ENCODE measurements at regions not wholly inside any gene's neighbourhood (a gene's known extent, or its start where the extent isn't known, plus 50 kb on each side); places are given as distances from the start of the nearest gene placed in this dataset.

- no peaks in the 10 kb centered on the region for H3K36me3 ChIP-seq (ENCODE audit: control insufficient read depth in 3 of 3, insufficient read depth in 2 of 3, low read depth in 1 of 3, low read length in 3 of 3)
- no peaks in the 10 kb centered on the region for H3K4me1 ChIP-seq (ENCODE audit: control insufficient read depth in 3 of 3, insufficient read depth in 2 of 3, low read depth in 1 of 3, low read length in 2 of 3)
- whole genome bisulfite sequencing, 3 donors = 82 to 90% (median 85%) methylated on average over 9 of the region's 9 CpGs
- H3K4me3 ChIP-seq (ENCODE audit: low read depth in 1 of 3, low read length in 3 of 3) = no peak overlapping the region
- no peak overlapping the region for H3K27ac ChIP-seq (ENCODE audit: low read depth in 1 of 3, low read length in 2 of 3)
- no peaks in the 10 kb centered on the region for H3K9me3 ChIP-seq (ENCODE audit: control insufficient read depth in 2 of 2, insufficient read depth in 1 of 2, low read depth in 1 of 2, low read length in 1 of 2)
- FAIRE-seq (no peak), DNase-seq (no peak)
- peaks cover 0 to 1% (median 0%) of the 10 kb centered on the region in 3 donors for H3K27me3 ChIP-seq (ENCODE audit: control insufficient read depth in 3 of 3, insufficient read depth in 3 of 3, low read length in 3 of 3)
These were observed 173.3 kb downstream of the PRDM13 start for GRCh38 chr6:99779631-99780555.

GRCh38 chr6:99780556-99780885 is 173.9 kb downstream of the PRDM13 start:
- FAIRE-seq (no peak), DNase-seq (no peak)
- no peak overlapping the region for H3K4me3 ChIP-seq (ENCODE audit: low read depth in 1 of 3, low read length in 3 of 3)
- no peaks in the 10 kb centered on the region for H3K4me1 ChIP-seq (ENCODE audit: control insufficient read depth in 3 of 3, insufficient read depth in 2 of 3, low read depth in 1 of 3, low read length in 2 of 3)
- no peak overlapping the region for H3K27ac ChIP-seq (ENCODE audit: low read depth in 1 of 3, low read length in 2 of 3)
- WGBS, 3 donors = 82 to 95% (median 87%) methylated on average over 3 of the region's 3 CpGs
- no peaks in the 10 kb centered on the region for H3K9me3 ChIP-seq (ENCODE audit: control insufficient read depth in 2 of 2, insufficient read depth in 1 of 2, low read depth in 1 of 2, low read length in 1 of 2)
- H3K27me3 ChIP-seq (ENCODE audit: control insufficient read depth in 3 of 3, insufficient read depth in 3 of 3, low read length in 3 of 3) = peaks cover 0 to 1% (median 0%) of the 10 kb centered on the region in 3 donors
- H3K36me3 ChIP-seq (ENCODE audit: control insufficient read depth in 3 of 3, insufficient read depth in 2 of 3, low read depth in 1 of 3, low read length in 3 of 3) = no peaks in the 10 kb centered on the region

- no peaks in the 10 kb centered on the region for H3K27me3 ChIP-seq (ENCODE audit: control insufficient read depth in 3 of 3, insufficient read depth in 3 of 3, low read length in 3 of 3)
- DNase-seq (no peak), FAIRE-seq (no peak)
- no peak overlapping the region for H3K27ac ChIP-seq (ENCODE audit: low read depth in 1 of 3, low read length in 2 of 3)
- 11 to 44% (median 15%) methylated on average over 1 of the region's 1 CpG for WGBS, 3 donors
- H3K36me3 ChIP-seq (ENCODE audit: control insufficient read depth in 3 of 3, insufficient read depth in 2 of 3, low read depth in 1 of 3, low read length in 3 of 3) = no peaks in the 10 kb centered on the region
- no peak overlapping the region for H3K4me3 ChIP-seq (ENCODE audit: low read depth in 1 of 3, low read length in 3 of 3)
- no peaks in the 10 kb centered on the region for H3K4me1 ChIP-seq (ENCODE audit: control insufficient read depth in 3 of 3, insufficient read depth in 2 of 3, low read depth in 1 of 3, low read length in 2 of 3)
- no peaks in the 10 kb centered on the region for H3K9me3 ChIP-seq (ENCODE audit: control insufficient read depth in 2 of 2, insufficient read depth in 1 of 2, low read depth in 1 of 2, low read length in 1 of 2)
These were observed 183.1 kb downstream of the PRDM13 start for GRCh38 chr6:99789767-99790166.

DNA sequence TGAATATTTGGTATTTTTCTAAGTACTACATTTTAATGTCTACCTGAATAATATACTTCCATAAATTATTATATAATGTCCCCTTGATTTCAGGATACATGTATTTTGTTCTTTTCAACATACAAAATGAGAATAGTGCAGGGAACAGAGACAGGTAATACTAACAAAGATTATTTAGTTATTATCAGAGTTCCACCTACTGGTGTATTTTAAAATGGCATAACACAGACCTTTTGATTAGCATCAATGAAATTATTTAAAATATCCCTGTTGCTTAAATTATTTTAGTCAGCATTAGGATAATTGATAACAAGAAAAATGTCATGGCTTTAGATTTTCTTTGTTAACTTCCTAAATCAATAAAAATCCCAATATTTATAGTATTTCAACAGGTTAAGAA is 184.0 kb downstream of the PRDM13 start:
- DNase-seq (no peak), FAIRE-seq (peak; percentile 36)
- no peak overlapping the region for H3K27ac ChIP-seq (ENCODE audit: low read depth in 1 of 3, low read length in 2 of 3)
- no peaks in the 10 kb centered on the region for H3K27me3 ChIP-seq (ENCODE audit: control insufficient read depth in 3 of 3, insufficient read depth in 3 of 3, low read length in 3 of 3)
- H3K9me3 ChIP-seq (ENCODE audit: control insufficient read depth in 2 of 2, insufficient read depth in 1 of 2, low read depth in 1 of 2, low read length in 1 of 2) = no peaks in the 10 kb centered on the region
- H3K4me3 ChIP-seq (ENCODE audit: low read depth in 1 of 3, low read length in 3 of 3) = no peak overlapping the region
- no peaks in the 10 kb centered on the region for H3K4me1 ChIP-seq (ENCODE audit: control insufficient read depth in 3 of 3, insufficient read depth in 2 of 3, low read depth in 1 of 3, low read length in 2 of 3)
- H3K36me3 ChIP-seq (ENCODE audit: control insufficient read depth in 3 of 3, insufficient read depth in 2 of 3, low read depth in 1 of 3, low read length in 3 of 3) = no peaks in the 10 kb centered on the region

GRCh38 chr6:99801805-99802204 is 192.2 kb downstream of the MCHR2 start:
- no peak for FAIRE-seq
- WGBS, 3 donors = 3 to 56% (median 33%) methylated on average over 1 of the region's 1 CpG
- Histone ChIP-seq H3K4me3 (ENCODE audit: low read depth in 1 of 3, low read length in 3 of 3) (no peak overlapping the region), H3K27me3 (ENCODE audit: control insufficient read depth in 3 of 3, insufficient read depth in 3 of 3, low read length in 3 of 3) (no peaks in the 10 kb centered on the region), H3K9me3 (ENCODE audit: control insufficient read depth in 2 of 2, insufficient read depth in 1 of 2, low read depth in 1 of 2, low read length in 1 of 2) (no peaks in the 10 kb centered on the region), H3K27ac (ENCODE audit: low read depth in 1 of 3, low read length in 2 of 3) (no peak overlapping the region), H3K36me3 (ENCODE audit: control insufficient read depth in 3 of 3, insufficient read depth in 2 of 3, low read depth in 1 of 3, low read length in 3 of 3) (no peaks in the 10 kb centered on the region), H3K4me1 (ENCODE audit: control insufficient read depth in 3 of 3, insufficient read depth in 2 of 3, low read depth in 1 of 3, low read length in 2 of 3) (no peaks in the 10 kb centered on the region)
- DNase-seq = no peak

- FAIRE-seq = no peak
- no peak overlapping the region for H3K27ac ChIP-seq (ENCODE audit: low read depth in 1 of 3, low read length in 2 of 3)
- 40 to 44% (median 41%) methylated on average over 10 of the region's 10 CpGs for WGBS, 3 donors
- no peak overlapping the region for H3K4me3 ChIP-seq (ENCODE audit: low read depth in 1 of 3, low read length in 3 of 3)
- DNase-seq = no peak
- H3K36me3 ChIP-seq (ENCODE audit: control insufficient read depth in 3 of 3, insufficient read depth in 2 of 3, low read depth in 1 of 3, low read length in 3 of 3) = no peaks in the 10 kb centered on the region
- no peaks in the 10 kb centered on the region for H3K4me1 ChIP-seq (ENCODE audit: control insufficient read depth in 3 of 3, insufficient read depth in 2 of 3, low read depth in 1 of 3, low read length in 2 of 3)
- H3K9me3 ChIP-seq (ENCODE audit: control insufficient read depth in 2 of 2, insufficient read depth in 1 of 2, low read depth in 1 of 2, low read length in 1 of 2) = no peaks in the 10 kb centered on the region
- no peaks in the 10 kb centered on the region for H3K27me3 ChIP-seq (ENCODE audit: control insufficient read depth in 3 of 3, insufficient read depth in 3 of 3, low read length in 3 of 3)
These were observed 191.5 kb downstream of the MCHR2 start for GRCh38 chr6:99802396-99803031.

DNA sequence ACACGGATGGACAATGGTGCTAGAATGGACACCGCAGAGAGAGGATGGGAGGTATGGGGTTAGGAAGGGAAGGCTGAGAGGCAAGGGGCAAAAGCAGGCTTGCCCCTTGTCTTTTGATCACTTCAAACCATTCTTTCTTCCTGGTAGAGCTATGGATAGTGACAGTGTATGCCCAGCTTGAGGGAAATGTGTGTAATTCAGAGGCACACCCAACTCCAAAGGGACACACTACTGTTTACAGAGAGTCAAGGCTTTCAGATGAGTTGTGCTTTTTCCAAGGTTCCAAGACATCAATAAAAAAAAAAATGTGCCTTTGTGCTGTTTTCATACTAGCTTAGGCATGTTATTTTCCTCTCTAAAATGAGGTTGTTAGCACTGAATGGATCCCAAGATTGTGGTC is 185.0 kb downstream of the MCHR2 start:
- Histone ChIP-seq H3K27ac (ENCODE audit: low read depth in 1 of 3, low read length in 2 of 3) (no peak overlapping the region), H3K4me1 (ENCODE audit: control insufficient read depth in 3 of 3, insufficient read depth in 2 of 3, low read depth in 1 of 3, low read length in 2 of 3) (no peaks in the 10 kb centered on the region), H3K27me3 (ENCODE audit: control insufficient read depth in 3 of 3, insufficient read depth in 3 of 3, low read length in 3 of 3) (no peaks in the 10 kb centered on the region), H3K9me3 (ENCODE audit: control insufficient read depth in 2 of 2, insufficient read depth in 1 of 2, low read depth in 1 of 2, low read length in 1 of 2) (no peaks in the 10 kb centered on the region), H3K36me3 (ENCODE audit: control insufficient read depth in 3 of 3, insufficient read depth in 2 of 3, low read depth in 1 of 3, low read length in 3 of 3) (no peaks in the 10 kb centered on the region), H3K4me3 (ENCODE audit: low read depth in 1 of 3, low read length in 3 of 3) (no peak overlapping the region)
- WGBS, 3 donors = 71 to 78% (median 75%) methylated on average over 2 of the region's 2 CpGs
- DNase-seq (peak in 1 of 2 donors; percentile 32), FAIRE-seq (no peak)

DNA sequence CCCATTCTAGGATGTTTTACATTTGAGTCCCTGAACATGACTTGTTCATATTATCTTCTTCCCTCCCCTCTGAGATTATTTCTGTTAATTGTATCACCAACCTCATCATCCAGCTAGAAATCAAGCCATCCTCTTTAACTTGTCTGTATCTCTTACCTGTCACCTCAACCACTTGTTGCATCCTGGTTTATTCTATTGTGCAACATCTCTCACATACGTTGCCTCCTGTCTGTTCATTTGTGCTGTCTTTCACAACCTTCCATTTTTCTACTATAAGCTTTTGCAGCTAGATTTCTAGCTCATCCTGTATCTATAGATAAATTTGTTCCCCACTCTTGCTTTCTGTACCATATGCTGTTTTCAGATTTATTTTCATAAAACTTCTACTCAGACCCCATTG is 183.7 kb downstream of the MCHR2 start:
- WGBS, 3 donors = 43 to 75% (median 74%) methylated on average over 1 of the region's 1 CpG
- Histone ChIP-seq H3K36me3 (ENCODE audit: control insufficient read depth in 3 of 3, insufficient read depth in 2 of 3, low read depth in 1 of 3, low read length in 3 of 3) (no peaks in the 10 kb centered on the region), H3K4me1 (ENCODE audit: control insufficient read depth in 3 of 3, insufficient read depth in 2 of 3, low read depth in 1 of 3, low read length in 2 of 3) (peaks cover 0 to 3% (median 0%) of the 10 kb centered on the region in 3 donors), H3K9me3 (ENCODE audit: control insufficient read depth in 2 of 2, insufficient read depth in 1 of 2, low read depth in 1 of 2, low read length in 1 of 2) (no peaks in the 10 kb centered on the region), H3K27me3 (ENCODE audit: control insufficient read depth in 3 of 3, insufficient read depth in 3 of 3, low read length in 3 of 3) (no peaks in the 10 kb centered on the region), H3K4me3 (ENCODE audit: low read depth in 1 of 3, low read length in 3 of 3) (no peak overlapping the region), H3K27ac (ENCODE audit: low read depth in 1 of 3, low read length in 2 of 3) (no peak overlapping the region)
- DNase-seq (no peak), FAIRE-seq (no peak)
